ENCODE measurements at regions not wholly inside any gene's neighbourhood (a gene's known extent, or its start where the extent isn't known, plus 50 kb on each side); places are given as distances from the start of the nearest gene placed in this dataset.

DNA sequence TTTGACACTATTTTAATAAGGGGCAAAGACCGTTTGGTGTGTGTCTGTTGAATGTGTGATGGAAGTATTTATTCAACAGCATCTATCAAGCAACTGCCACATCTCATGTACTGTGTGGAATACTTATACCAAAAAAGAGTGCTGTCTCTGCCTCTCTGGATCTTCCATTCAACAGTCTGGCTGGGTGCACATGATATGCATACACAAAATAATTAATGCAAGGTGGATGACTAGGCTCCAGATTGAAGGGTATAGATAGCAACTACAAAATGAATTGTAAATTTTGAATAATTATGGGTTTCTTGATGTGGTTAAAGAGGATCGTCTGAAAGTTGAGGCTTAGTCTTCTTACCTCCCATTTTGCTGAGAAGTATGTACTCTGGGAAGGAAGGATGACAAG, 145.9 kb upstream of the OTX2 start:
- no peaks in the 10 kb centered on the region for H3F3A ChIP-seq (ENCODE audit: insufficient read depth, low read length, poor library complexity, severe bottlenecking)
- H4K20me1 ChIP-seq (ENCODE audit: insufficient read depth), result no peaks in the 10 kb centered on the region
- no peak overlapping the region for H3K27ac ChIP-seq (ENCODE audit: low read length)
- no peak overlapping the region for H3K9ac ChIP-seq (ENCODE audit: low read length)
- TF ChIP-seq RAD21 (conservative IDR thresholded peaks at IDR 0.05) (no peak), EZH2 (IDR thresholded peaks at IDR 0.05; ENCODE audit: borderline replicate concordance, insufficient read depth, low read length, poor library complexity, severe bottlenecking) (no peak), EP300 (conservative IDR thresholded peaks at IDR 0.05; ENCODE audit: poor library complexity, severe bottlenecking) (no peak), TAF1 (IDR thresholded peaks at IDR 0.05; ENCODE audit: low read depth) (no peak), POLR2AphosphoS5 (IDR thresholded peaks at IDR 0.05) (no peak), MXI1 (conservative IDR thresholded peaks at IDR 0.05; ENCODE audit: poor library complexity, severe bottlenecking) (no peak), SMC3 (conservative IDR thresholded peaks at IDR 0.05; ENCODE audit: poor library complexity) (no peak)
- TF ChIP-seq, protein P1, sequence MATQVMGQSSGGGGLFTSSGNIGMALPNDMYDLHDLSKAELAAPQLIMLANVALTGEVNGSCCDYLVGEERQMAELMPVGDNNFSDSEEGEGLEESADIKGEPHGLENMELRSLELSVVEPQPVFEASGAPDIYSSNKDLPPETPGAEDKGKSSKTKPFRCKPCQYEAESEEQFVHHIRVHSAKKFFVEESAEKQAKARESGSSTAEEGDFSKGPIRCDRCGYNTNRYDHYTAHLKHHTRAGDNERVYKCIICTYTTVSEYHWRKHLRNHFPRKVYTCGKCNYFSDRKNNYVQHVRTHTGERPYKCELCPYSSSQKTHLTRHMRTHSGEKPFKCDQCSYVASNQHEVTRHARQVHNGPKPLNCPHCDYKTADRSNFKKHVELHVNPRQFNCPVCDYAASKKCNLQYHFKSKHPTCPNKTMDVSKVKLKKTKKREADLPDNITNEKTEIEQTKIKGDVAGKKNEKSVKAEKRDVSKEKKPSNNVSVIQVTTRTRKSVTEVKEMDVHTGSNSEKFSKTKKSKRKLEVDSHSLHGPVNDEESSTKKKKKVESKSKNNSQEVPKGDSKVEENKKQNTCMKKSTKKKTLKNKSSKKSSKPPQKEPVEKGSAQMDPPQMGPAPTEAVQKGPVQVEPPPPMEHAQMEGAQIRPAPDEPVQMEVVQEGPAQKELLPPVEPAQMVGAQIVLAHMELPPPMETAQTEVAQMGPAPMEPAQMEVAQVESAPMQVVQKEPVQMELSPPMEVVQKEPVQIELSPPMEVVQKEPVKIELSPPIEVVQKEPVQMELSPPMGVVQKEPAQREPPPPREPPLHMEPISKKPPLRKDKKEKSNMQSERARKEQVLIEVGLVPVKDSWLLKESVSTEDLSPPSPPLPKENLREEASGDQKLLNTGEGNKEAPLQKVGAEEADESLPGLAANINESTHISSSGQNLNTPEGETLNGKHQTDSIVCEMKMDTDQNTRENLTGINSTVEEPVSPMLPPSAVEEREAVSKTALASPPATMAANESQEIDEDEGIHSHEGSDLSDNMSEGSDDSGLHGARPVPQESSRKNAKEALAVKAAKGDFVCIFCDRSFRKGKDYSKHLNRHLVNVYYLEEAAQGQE (IDR thresholded peaks at IDR 0.05; ENCODE audit: borderline replicate concordance), result no peak
- TF ChIP-seq, protein P2, sequence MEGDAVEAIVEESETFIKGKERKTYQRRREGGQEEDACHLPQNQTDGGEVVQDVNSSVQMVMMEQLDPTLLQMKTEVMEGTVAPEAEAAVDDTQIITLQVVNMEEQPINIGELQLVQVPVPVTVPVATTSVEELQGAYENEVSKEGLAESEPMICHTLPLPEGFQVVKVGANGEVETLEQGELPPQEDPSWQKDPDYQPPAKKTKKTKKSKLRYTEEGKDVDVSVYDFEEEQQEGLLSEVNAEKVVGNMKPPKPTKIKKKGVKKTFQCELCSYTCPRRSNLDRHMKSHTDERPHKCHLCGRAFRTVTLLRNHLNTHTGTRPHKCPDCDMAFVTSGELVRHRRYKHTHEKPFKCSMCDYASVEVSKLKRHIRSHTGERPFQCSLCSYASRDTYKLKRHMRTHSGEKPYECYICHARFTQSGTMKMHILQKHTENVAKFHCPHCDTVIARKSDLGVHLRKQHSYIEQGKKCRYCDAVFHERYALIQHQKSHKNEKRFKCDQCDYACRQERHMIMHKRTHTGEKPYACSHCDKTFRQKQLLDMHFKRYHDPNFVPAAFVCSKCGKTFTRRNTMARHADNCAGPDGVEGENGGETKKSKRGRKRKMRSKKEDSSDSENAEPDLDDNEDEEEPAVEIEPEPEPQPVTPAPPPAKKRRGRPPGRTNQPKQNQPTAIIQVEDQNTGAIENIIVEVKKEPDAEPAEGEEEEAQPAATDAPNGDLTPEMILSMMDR (IDR thresholded peaks at IDR 0.05; ENCODE audit: poor library complexity, severe bottlenecking), result no peak
- no peak overlapping the region for H2AFZ ChIP-seq (ENCODE audit: low read depth, low read length)
- H3K9me3 ChIP-seq (ENCODE audit: low read length), result no peaks in the 10 kb centered on the region
- H3K9me2 ChIP-seq (ENCODE audit: insufficient read depth, low read length), result no peaks in the 10 kb centered on the region
- H3K4me3 ChIP-seq (ENCODE audit: low read length), result no peak overlapping the region
- H3K27me3 ChIP-seq (ENCODE audit: insufficient read depth, low read depth, low read length), result no peaks in the 10 kb centered on the region
- no peaks in the 10 kb centered on the region for H3K79me2 ChIP-seq (replicated peaks; ENCODE audit: insufficient read depth, low read length)
- H3K4me2 ChIP-seq (ENCODE audit: low read length), result no peak overlapping the region
- H3K36me3 ChIP-seq (ENCODE audit: insufficient read depth, low read length), result no peaks in the 10 kb centered on the region

DNA sequence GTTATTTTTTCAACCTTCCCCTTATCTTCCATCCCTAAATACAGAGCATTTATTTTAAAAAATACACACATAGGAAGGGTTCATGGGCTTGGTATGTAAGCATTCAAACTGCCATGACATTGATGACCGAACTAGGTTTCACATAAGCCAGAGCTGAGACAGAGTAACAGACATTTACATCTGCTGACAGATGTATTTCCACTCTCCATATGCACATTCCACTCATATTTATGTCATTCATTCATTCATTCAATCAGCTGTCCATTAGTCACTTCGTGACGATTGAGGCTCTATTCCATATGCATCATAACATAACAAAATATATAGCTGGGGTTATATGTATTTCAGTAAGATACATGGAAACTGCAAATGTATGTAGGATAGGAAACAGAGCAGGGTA, 145.5 kb upstream of the OTX2 start:
- Histone ChIP-seq H3K27ac (ENCODE audit: low read length) (no peak overlapping the region), H3K9me3 (ENCODE audit: low read length) (no peaks in the 10 kb centered on the region)
- TF ChIP-seq RAD21 (conservative IDR thresholded peaks at IDR 0.05), result no peak
- no peak for TF ChIP-seq POLR2AphosphoS5 (IDR thresholded peaks at IDR 0.05)
- no peak for TF ChIP-seq SMC3 (conservative IDR thresholded peaks at IDR 0.05; ENCODE audit: poor library complexity)
- no peak for TF ChIP-seq TAF1 (IDR thresholded peaks at IDR 0.05; ENCODE audit: low read depth)
- TF ChIP-seq, protein P2 (IDR thresholded peaks at IDR 0.05; ENCODE audit: poor library complexity, severe bottlenecking), result no peak
- TF ChIP-seq MXI1 (conservative IDR thresholded peaks at IDR 0.05; ENCODE audit: poor library complexity, severe bottlenecking), result no peak
- TF ChIP-seq EZH2 (IDR thresholded peaks at IDR 0.05; ENCODE audit: borderline replicate concordance, insufficient read depth, low read length, poor library complexity, severe bottlenecking), result no peak
- TF ChIP-seq, protein P1 (IDR thresholded peaks at IDR 0.05; ENCODE audit: borderline replicate concordance), result no peak
- no peak for TF ChIP-seq EP300 (conservative IDR thresholded peaks at IDR 0.05; ENCODE audit: poor library complexity, severe bottlenecking)

More for the DNA sequence above, 145.5 kb upstream of the OTX2 start:
- Histone ChIP-seq H2AFZ (ENCODE audit: low read depth, low read length) (no peak overlapping the region), H4K20me1 (ENCODE audit: insufficient read depth) (no peaks in the 10 kb centered on the region), H3K9ac (ENCODE audit: low read length) (no peak overlapping the region), H3K36me3 (ENCODE audit: insufficient read depth, low read length) (no peaks in the 10 kb centered on the region), H3K27me3 (ENCODE audit: insufficient read depth, low read depth, low read length) (no peaks in the 10 kb centered on the region), H3K4me3 (ENCODE audit: low read length) (no peak overlapping the region), H3F3A (ENCODE audit: insufficient read depth, low read length, poor library complexity, severe bottlenecking) (no peaks in the 10 kb centered on the region), H3K9me2 (ENCODE audit: insufficient read depth, low read length) (no peaks in the 10 kb centered on the region), H3K79me2 (replicated peaks; ENCODE audit: insufficient read depth, low read length) (no peaks in the 10 kb centered on the region), H3K4me2 (ENCODE audit: low read length) (no peak overlapping the region)

All from neural cell (in vitro differentiated cells).